IMR-90 (cell line): ENCODE measurements at regions not wholly inside any gene's neighbourhood (a gene's known extent, or its start where the extent isn't known, plus 50 kb on each side); places are given as distances from the start of the nearest gene placed in this dataset.

ENCODE experiments used
- ATAC-seq: fragments of 200-7000 bp; cut with Tn5 transposase; 2 replicates; pipeline ENCODE4 v1.9.1; 2020; ENCODE audit warnings: low read depth, mild to moderate bottlenecking, moderate library complexity
- BruUV-seq: library from RNA; stranded (reverse); fragments of 400-500 nt; replicated peaks from 2 replicates; lab custom pipeline; 2021; lab: Mats Ljungman, UMichigan
- CTCF ChIA-PET: fragments of 300-600 bp; formaldehyde crosslinking; extraction: SDS; loops from one replicate; lab custom pipeline; 2021; ENCODE audit warnings: antibody characterized with exemption; lab: Yijun Ruan, JAX
- POLR2A ChIA-PET: fragments of 300-600 bp; sonication (Branson Sonifier 250); formaldehyde crosslinking; loops from one replicate; lab custom pipeline; 2022; ENCODE audit warnings: antibody characterized with exemption; ENCODE audit not compliant: unreplicated experiment; lab: Charles Lee
- DNase-seq: peaks from one replicate; pipeline ENCODE4 v3.0.0; 2013
- H2AFZ ChIP-seq: replicated peaks from 2 replicates; pipeline ENCODE3; 2013; ENCODE audit warnings: low read length, mild to moderate bottlenecking; ENCODE audit not compliant: poor library complexity
- H2AK5ac ChIP-seq: 2 replicates; pipeline ENCODE4 v1.6.1; 2013; ENCODE audit warnings: low read depth, low read length, inconsistent platforms
- H2AK9ac ChIP-seq: replicated peaks from 2 replicates; pipeline ENCODE3; 2013; ENCODE audit warnings: mild to moderate bottlenecking, low read depth, low read length, moderate library complexity; ENCODE audit not compliant: poor library complexity
- H2BK120ac ChIP-seq: 2 replicates; pipeline ENCODE4 v1.6.1; 2013; ENCODE audit warnings: low read depth, low read length, inconsistent platforms
- H2BK15ac ChIP-seq: 3 replicates; pipeline ENCODE4 v1.6.1; 2013; ENCODE audit warnings: low read depth, low read length, inconsistent platforms
- H2BK20ac ChIP-seq: 2 replicates; pipeline ENCODE4 v1.6.1; 2013; ENCODE audit warnings: low read depth, mild to moderate bottlenecking, inconsistent platforms, low read length, moderate library complexity
- H2BK5ac ChIP-seq: 2 replicates; pipeline ENCODE4 v1.6.1; 2013; ENCODE audit warnings: mild to moderate bottlenecking, low read depth, low read length, inconsistent platforms; ENCODE audit not compliant: poor library complexity, severe bottlenecking
- H3K14ac ChIP-seq: replicated peaks from 2 replicates; pipeline ENCODE4 v1.6.1; 2013; ENCODE audit warnings: low read depth, low read length, inconsistent platforms
- H3K18ac ChIP-seq: 2 replicates; pipeline ENCODE4 v1.6.1; 2013; ENCODE audit warnings: low read depth, low read length, control low read depth
- H3K23ac ChIP-seq: 2 replicates; pipeline ENCODE4 v1.6.1; 2013; ENCODE audit warnings: low read depth, low read length, inconsistent platforms
- H3K27ac ChIP-seq: 2 replicates; pipeline ENCODE4 v1.5.1; 2013; ENCODE audit warnings: mild to moderate bottlenecking, control low read depth, low read length; ENCODE audit not compliant: insufficient read depth
- H3K27me3 ChIP-seq: 2 replicates; pipeline ENCODE4 v1.6.1; 2013; ENCODE audit warnings: low read length; ENCODE audit not compliant: control insufficient read depth, insufficient read depth
- H3K36me3 ChIP-seq: 2 replicates; pipeline ENCODE4 v1.6.1; 2013; ENCODE audit warnings: low read length, mixed read lengths; ENCODE audit not compliant: control insufficient read depth, insufficient read depth
- H3K4ac ChIP-seq: 2 replicates; pipeline ENCODE4 v1.6.1; 2013; ENCODE audit warnings: low read depth, low read length, inconsistent platforms
- H3K4me1 ChIP-seq: 2 replicates; pipeline ENCODE4 v1.6.1; 2013; ENCODE audit warnings: low read length, mixed read lengths; ENCODE audit not compliant: control insufficient read depth, insufficient read depth
- H3K4me2 ChIP-seq: 2 replicates; pipeline ENCODE4 v1.6.1; 2013; ENCODE audit warnings: low read depth, mild to moderate bottlenecking, control low read depth, low read length, moderate library complexity
- H3K4me3 ChIP-seq: 2 replicates; pipeline ENCODE4 v1.5.1; 2013; ENCODE audit warnings: low read depth, mild to moderate bottlenecking, control low read depth, low read length, moderate library complexity; ENCODE audit not compliant: insufficient read depth
- H3K56ac ChIP-seq: 2 replicates; pipeline ENCODE4 v1.6.1; 2013; ENCODE audit warnings: low read length, inconsistent platforms; ENCODE audit not compliant: insufficient read depth; ENCODE audit errors: extremely low read depth
- H3K79me1 ChIP-seq, 2 experiments: 2 replicates each; pipeline ENCODE4 v1.6.1; 2013; ENCODE audit warnings: low read length in 2 of 2, inconsistent platforms in 1 of 2, low read depth in 1 of 2
- H3K9ac ChIP-seq: 2 replicates; pipeline ENCODE4 v1.6.1; 2013; ENCODE audit warnings: low read depth, low read length, control low read depth
- H3K9me1 ChIP-seq: 2 replicates; pipeline ENCODE4 v1.6.1; 2013; ENCODE audit warnings: low read length, inconsistent platforms; ENCODE audit not compliant: insufficient read depth
- H3K9me3 ChIP-seq: 2 replicates; pipeline ENCODE4 v1.6.1; 2013; ENCODE audit warnings: low read length; ENCODE audit not compliant: control insufficient read depth, insufficient read depth
- H4K20me1 ChIP-seq: 2 replicates; pipeline ENCODE4 v1.6.1; 2013; ENCODE audit warnings: low read length, inconsistent platforms; ENCODE audit not compliant: insufficient read depth
- H4K5ac ChIP-seq: 2 replicates; pipeline ENCODE4 v1.6.1; 2013; ENCODE audit warnings: mild to moderate bottlenecking, low read depth, low read length, control low read depth
- H4K8ac ChIP-seq, 2 experiments: 2 replicates each; pipeline ENCODE4 v1.6.1; 2013; ENCODE audit warnings: low read depth in 2 of 2, low read length in 2 of 2, control low read depth in 1 of 2, inconsistent platforms in 1 of 2
- H4K91ac ChIP-seq: 2 replicates; pipeline ENCODE4 v1.6.1; 2013; ENCODE audit warnings: low read depth, low read length, inconsistent platforms; ENCODE audit not compliant: insufficient read depth
- BHLHE40 ChIP-seq: fragments of 150-350 bp; IDR thresholded peaks from 2 replicates; pipeline ENCODE4 v1.6.1; 2016; ENCODE audit warnings: mild to moderate bottlenecking, low read depth, low read length
- CEBPB ChIP-seq: IDR thresholded peaks from 2 replicates; pipeline ENCODE4 v1.6.1; 2012; ENCODE audit warnings: low read depth, low read length, improper control_type of control experiment
- CHD1 ChIP-seq: IDR thresholded peaks from 2 replicates; pipeline ENCODE4 v1.6.1; 2012; ENCODE audit warnings: low read depth, low read length, improper control_type of control experiment
- FOS ChIP-seq: fragments of 150-350 bp; IDR thresholded peaks from 2 replicates; pipeline ENCODE4 v1.6.1; 2016; ENCODE audit warnings: low read depth, low read length
- MAFK ChIP-seq: IDR thresholded peaks from 2 replicates; pipeline ENCODE4 v1.6.1; 2012; ENCODE audit warnings: low read depth, low read length, improper control_type of control experiment
- MAZ ChIP-seq: IDR thresholded peaks from 2 replicates; pipeline ENCODE4 v1.6.1; 2012; ENCODE audit warnings: low read depth, mild to moderate bottlenecking, low read length, improper control_type of control experiment, moderate library complexity, borderline replicate concordance
- MXI1 ChIP-seq: IDR thresholded peaks from 2 replicates; pipeline ENCODE4 v1.6.1; 2012; ENCODE audit warnings: low read depth, mild to moderate bottlenecking, low read length, moderate library complexity, borderline replicate concordance
- NFE2L2 ChIP-seq: fragments of 150-350 bp; IDR thresholded peaks from 2 replicates; pipeline ENCODE4 v1.6.1; 2016; ENCODE audit warnings: low read depth, mild to moderate bottlenecking, low read length
- POLR2A ChIP-seq: IDR thresholded peaks from 2 replicates; pipeline ENCODE4 v1.6.1; 2012; ENCODE audit warnings: mild to moderate bottlenecking, low read depth, low read length
- RAD21 ChIP-seq: IDR thresholded peaks from 2 replicates; pipeline ENCODE4 v1.6.1; 2012; ENCODE audit warnings: low read length, improper control_type of control experiment
- SMC3 ChIP-seq: fragments of 150-350 bp; IDR thresholded peaks from 2 replicates; pipeline ENCODE4 v1.6.1; 2016; ENCODE audit warnings: low read depth, mild to moderate bottlenecking, antibody characterized with exemption, low read length, moderate library complexity
- WGBS, 2 experiments: methylation state at CpG; one replicate each; pipeline versions ENCODE4 v1.1.5 to v1.1.7; 2013; ENCODE audit warnings: missing lambda C conversion rate in 2 of 2; ENCODE audit not compliant: insufficient read length in 1 of 2; ENCODE audit errors: extremely low coverage in 2 of 2; 5-methylcytosine and 5-hydroxymethylcytosine counted together
- dilution Hi-C: fragments of 300-500 bp; cut with HindIII; formaldehyde crosslinking; loops from one replicate; pipeline ENCODE4 v1.14.3; 2018; ENCODE audit warnings: low sequenced_read_pairs; ENCODE audit not compliant: unreplicated experiment
- in situ Hi-C: fragments of 300-500 bp; cut with MboI; formaldehyde crosslinking; loops from 3 replicates; pipeline ENCODE4 v1.14.3; 2019; ENCODE audit warnings: low sequenced_read_pairs, inconsistent platforms, mixed read lengths
- intact Hi-C: fragments of 100-400 bp; cut with micrococcal nuclease; formaldehyde crosslinking; loops from 2 replicates; pipeline ENCODE4 v1.10.0; 2022
- TF ChIP-seq, protein P1 (sequence below): fragments of 150-350 bp; IDR thresholded peaks from 2 replicates; pipeline ENCODE4 v1.6.1; 2017; ENCODE audit warnings: mild to moderate bottlenecking, antibody characterized with exemption, low read length, low read depth
- TF ChIP-seq, protein P2 (sequence below): fragments of 150-350 bp; IDR thresholded peaks from 2 replicates; pipeline ENCODE4 v1.6.1; 2016; ENCODE audit warnings: low read depth, mild to moderate bottlenecking, low read length, moderate library complexity, borderline replicate concordance
- TF ChIP-seq, protein P3 (sequence below): conservative IDR thresholded peaks from 2 replicates; pipeline ENCODE4 v1.5.1; 2012; ENCODE audit warnings: mild to moderate bottlenecking, low read depth, low read length, improper control_type of control experiment

DNA sequence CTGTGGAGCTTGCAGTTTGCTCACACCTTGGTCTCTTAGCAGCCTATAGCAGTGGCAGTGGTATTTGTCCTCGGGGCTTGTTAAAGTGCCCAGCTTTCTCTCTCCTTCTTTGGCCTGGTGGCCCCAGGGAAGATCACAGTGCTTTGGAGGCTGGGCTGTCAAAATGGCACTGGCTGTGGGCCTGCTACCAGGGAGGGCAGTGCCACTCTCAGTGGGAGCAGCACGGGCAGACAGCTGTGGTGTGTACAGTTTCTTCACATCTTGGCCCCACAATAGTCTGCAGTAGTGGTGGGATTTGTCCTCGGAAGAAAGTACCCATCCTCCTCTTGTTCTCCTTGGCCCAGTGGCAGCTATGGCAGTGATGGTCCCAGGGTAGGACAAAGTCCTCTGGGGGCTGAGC, 164.4 kb upstream of the GORAB start:
- WGBS, 2 experiments: 67% methylated on average over 1 of the region's 3 CpGs; no CpG with 5 or more reads in 1 of the 2 experiments
- Histone ChIP-seq H3K36me3 (no peaks in the 10 kb centered on the region), H4K8ac (no peak overlapping the region), H3K27ac (no peak overlapping the region), H3K56ac (no peak overlapping the region), H3K4me2 (no peak overlapping the region), H2BK20ac (no peak overlapping the region; the same call in 1 of the 2 replicates), H4K91ac (no peak overlapping the region), H3K9me1 (0 out of 2 replicates have a peak, but pooled peaks cover 2% of the 10 kb centered on the region), H3K27me3 (no peaks in the 10 kb centered on the region), H3K9me3 (no peaks in the 10 kb centered on the region), H4K20me1 (no peaks in the 10 kb centered on the region), H2BK15ac (no peak overlapping the region), H2BK120ac (no peak overlapping the region), H3K4me3 (no peak overlapping the region), H4K5ac (no peak overlapping the region), H3K4ac (no peak overlapping the region), H2AK9ac (no peak overlapping the region), H3K4me1 (no peaks in the 10 kb centered on the region), H2BK5ac (no peak overlapping the region), H3K79me1 (no peaks in the 10 kb centered on the region), H3K9ac (no peak overlapping the region), H3K18ac (no peak overlapping the region), H3K23ac (no peak overlapping the region), H3K14ac (no peak overlapping the region), H2AK5ac (no peak overlapping the region), H2AFZ (peak overlapping the region; percentile 49)
- no peak for DNase-seq
- CTCF ChIA-PET: interaction anchor here (0.6 kb wide), 1 partner anchor 9 kb away, joined by 4 read pairs; no protein-coding TSS in a partner anchor
- intact Hi-C loops: no loop called here
- dilution Hi-C loops: no loop called here
- ATAC-seq: no peak
- TF ChIP-seq, protein P1, sequence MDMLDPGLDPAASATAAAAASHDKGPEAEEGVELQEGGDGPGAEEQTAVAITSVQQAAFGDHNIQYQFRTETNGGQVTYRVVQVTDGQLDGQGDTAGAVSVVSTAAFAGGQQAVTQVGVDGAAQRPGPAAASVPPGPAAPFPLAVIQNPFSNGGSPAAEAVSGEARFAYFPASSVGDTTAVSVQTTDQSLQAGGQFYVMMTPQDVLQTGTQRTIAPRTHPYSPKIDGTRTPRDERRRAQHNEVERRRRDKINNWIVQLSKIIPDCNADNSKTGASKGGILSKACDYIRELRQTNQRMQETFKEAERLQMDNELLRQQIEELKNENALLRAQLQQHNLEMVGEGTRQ: no peak
- TF ChIP-seq FOS: no peak
- no peak for TF ChIP-seq MXI1
- no peak for TF ChIP-seq SMC3
- no peak for TF ChIP-seq MAZ
- TF ChIP-seq, protein P2, sequence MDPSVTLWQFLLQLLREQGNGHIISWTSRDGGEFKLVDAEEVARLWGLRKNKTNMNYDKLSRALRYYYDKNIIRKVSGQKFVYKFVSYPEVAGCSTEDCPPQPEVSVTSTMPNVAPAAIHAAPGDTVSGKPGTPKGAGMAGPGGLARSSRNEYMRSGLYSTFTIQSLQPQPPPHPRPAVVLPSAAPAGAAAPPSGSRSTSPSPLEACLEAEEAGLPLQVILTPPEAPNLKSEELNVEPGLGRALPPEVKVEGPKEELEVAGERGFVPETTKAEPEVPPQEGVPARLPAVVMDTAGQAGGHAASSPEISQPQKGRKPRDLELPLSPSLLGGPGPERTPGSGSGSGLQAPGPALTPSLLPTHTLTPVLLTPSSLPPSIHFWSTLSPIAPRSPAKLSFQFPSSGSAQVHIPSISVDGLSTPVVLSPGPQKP: no peak
- TF ChIP-seq POLR2A: no peak
- no peak for TF ChIP-seq MAFK
- TF ChIP-seq, protein P3, sequence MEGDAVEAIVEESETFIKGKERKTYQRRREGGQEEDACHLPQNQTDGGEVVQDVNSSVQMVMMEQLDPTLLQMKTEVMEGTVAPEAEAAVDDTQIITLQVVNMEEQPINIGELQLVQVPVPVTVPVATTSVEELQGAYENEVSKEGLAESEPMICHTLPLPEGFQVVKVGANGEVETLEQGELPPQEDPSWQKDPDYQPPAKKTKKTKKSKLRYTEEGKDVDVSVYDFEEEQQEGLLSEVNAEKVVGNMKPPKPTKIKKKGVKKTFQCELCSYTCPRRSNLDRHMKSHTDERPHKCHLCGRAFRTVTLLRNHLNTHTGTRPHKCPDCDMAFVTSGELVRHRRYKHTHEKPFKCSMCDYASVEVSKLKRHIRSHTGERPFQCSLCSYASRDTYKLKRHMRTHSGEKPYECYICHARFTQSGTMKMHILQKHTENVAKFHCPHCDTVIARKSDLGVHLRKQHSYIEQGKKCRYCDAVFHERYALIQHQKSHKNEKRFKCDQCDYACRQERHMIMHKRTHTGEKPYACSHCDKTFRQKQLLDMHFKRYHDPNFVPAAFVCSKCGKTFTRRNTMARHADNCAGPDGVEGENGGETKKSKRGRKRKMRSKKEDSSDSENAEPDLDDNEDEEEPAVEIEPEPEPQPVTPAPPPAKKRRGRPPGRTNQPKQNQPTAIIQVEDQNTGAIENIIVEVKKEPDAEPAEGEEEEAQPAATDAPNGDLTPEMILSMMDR: no peak
- TF ChIP-seq NFE2L2: no peak
- TF ChIP-seq BHLHE40: no peak
- TF ChIP-seq RAD21: no peak
- TF ChIP-seq CHD1: no peak
- no peak for TF ChIP-seq CEBPB
- no TSS peak for BruUV-seq
- POLR2A ChIA-PET: no interaction called here
- in situ Hi-C loops: no loop called here
